Parathyroid adenoma (tissue), 2 donors: ENCODE measurements at regions not wholly inside any gene's neighbourhood (a gene's known extent, or its start where the extent isn't known, plus 50 kb on each side); places are given as distances from the start of the nearest gene placed in this dataset.
"Not testable (repeated sequence)": the region's sequence is repeated elsewhere in the genome, so short reads cannot be mapped to it uniquely, and the experiment has no call there.

Source experiments
- H2AFZ ChIP-seq: fragments of 300-600 bp; sonication (generic); one replicate; pipeline ENCODE4 v1.7.0; 2017; ENCODE audit warnings: antibody characterized with exemption, mild to moderate bottlenecking
- H3K27ac ChIP-seq: fragments of 300-600 bp; sonication (generic); one replicate; pipeline ENCODE4 v1.7.0; 2017
- H3K27me3 ChIP-seq: fragments of 300-600 bp; sonication (generic); one replicate; pipeline ENCODE4 v1.7.0; 2017; ENCODE audit warnings: low read length; ENCODE audit not compliant: control insufficient read depth, insufficient read depth
- H3K36me3 ChIP-seq: fragments of 300-600 bp; sonication (generic); one replicate; pipeline ENCODE4 v1.7.0; 2017; ENCODE audit warnings: low read length; ENCODE audit not compliant: control insufficient read depth, insufficient read depth
- H3K4me1 ChIP-seq: fragments of 300-600 bp; sonication (generic); one replicate; pipeline ENCODE4 v1.7.0; 2017; ENCODE audit warnings: control low read depth
- H3K4me2 ChIP-seq: fragments of 300-600 bp; sonication (generic); one replicate; pipeline ENCODE4 v1.7.0; 2017; ENCODE audit warnings: low read length
- H3K4me3 ChIP-seq: fragments of 300-600 bp; sonication (generic); one replicate; pipeline ENCODE4 v1.7.0; 2017; ENCODE audit warnings: low read depth, low read length
- H3K79me2 ChIP-seq: fragments of 300-600 bp; sonication (generic); one replicate; pipeline ENCODE4 v1.7.0; 2017; ENCODE audit warnings: control low read depth
- H3K9ac ChIP-seq: fragments of 300-600 bp; sonication (generic); one replicate; pipeline ENCODE4 v1.7.0; 2017; ENCODE audit warnings: mild to moderate bottlenecking
- H3K9me3 ChIP-seq: fragments of 300-600 bp; sonication (generic); one replicate; pipeline ENCODE4 v1.7.0; 2017; ENCODE audit warnings: low read length; ENCODE audit not compliant: control insufficient read depth
- TF ChIP-seq, protein P1 (sequence below): fragments of 300-600 bp; sonication (generic); IDR thresholded peaks from one replicate; pipeline ENCODE4 v1.7.0; 2017; ENCODE audit warnings: antibody characterized with exemption, mild to moderate bottlenecking
- donor health status: primary hyperparathyroidism.

DNA sequence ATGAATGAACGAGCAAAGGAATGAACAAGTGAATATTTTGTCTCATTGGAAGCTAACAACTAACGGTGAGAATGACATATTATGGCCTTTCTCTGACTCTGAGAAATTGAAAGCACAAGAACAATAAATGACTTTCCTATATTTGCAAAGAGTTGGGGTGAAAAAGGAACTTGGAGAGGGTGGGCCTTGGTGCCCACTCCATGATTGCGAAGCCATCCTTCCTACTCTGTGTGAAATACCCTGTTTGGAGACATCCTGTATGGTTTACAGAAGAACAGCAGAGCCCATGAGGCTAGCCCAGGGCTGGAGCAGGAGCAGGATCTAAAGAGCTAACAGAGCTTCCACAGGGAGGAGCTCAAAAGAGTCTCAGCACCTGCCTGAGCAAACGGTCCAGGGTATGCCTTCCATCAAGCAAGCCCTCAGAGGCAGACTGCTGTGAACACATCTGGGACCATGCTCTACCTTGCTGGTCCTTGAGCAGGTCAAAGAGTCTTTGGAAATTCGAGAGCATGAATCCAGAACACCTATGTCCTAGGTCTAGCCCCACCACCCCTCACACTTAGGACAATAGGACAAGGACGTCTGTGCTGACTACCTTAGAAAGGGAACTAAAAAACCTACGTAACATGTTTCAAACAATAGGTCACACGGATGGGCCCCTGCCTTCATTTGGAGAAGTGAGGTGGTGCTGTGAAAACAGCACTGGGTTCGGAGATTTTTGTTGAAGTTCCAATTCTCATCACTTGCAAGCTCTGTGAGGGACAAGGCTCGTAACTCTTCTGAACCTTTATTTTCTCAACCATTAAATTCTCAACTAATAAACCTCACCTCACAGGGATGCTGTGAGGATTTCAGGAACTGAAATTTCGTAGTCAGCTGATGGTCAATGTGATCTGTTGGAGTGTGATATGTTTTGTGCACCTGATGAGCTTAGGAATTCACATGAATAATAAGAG, 377.4 kb downstream of the RRAGC start:
- no peak overlapping the region for H2AFZ ChIP-seq
- H3K27ac ChIP-seq, result no peak overlapping the region
- TF ChIP-seq, protein P1, sequence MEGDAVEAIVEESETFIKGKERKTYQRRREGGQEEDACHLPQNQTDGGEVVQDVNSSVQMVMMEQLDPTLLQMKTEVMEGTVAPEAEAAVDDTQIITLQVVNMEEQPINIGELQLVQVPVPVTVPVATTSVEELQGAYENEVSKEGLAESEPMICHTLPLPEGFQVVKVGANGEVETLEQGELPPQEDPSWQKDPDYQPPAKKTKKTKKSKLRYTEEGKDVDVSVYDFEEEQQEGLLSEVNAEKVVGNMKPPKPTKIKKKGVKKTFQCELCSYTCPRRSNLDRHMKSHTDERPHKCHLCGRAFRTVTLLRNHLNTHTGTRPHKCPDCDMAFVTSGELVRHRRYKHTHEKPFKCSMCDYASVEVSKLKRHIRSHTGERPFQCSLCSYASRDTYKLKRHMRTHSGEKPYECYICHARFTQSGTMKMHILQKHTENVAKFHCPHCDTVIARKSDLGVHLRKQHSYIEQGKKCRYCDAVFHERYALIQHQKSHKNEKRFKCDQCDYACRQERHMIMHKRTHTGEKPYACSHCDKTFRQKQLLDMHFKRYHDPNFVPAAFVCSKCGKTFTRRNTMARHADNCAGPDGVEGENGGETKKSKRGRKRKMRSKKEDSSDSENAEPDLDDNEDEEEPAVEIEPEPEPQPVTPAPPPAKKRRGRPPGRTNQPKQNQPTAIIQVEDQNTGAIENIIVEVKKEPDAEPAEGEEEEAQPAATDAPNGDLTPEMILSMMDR, result no peak
- no peaks in the 10 kb centered on the region for H3K79me2 ChIP-seq
- no peaks in the 10 kb centered on the region for H3K9me3 ChIP-seq
- no peak overlapping the region for H3K9ac ChIP-seq
- no peaks in the 10 kb centered on the region for H3K4me1 ChIP-seq
- no peak overlapping the region for H3K4me3 ChIP-seq
- no peaks in the 10 kb centered on the region for H3K36me3 ChIP-seq
- no peak overlapping the region for H3K4me2 ChIP-seq
- H3K27me3 ChIP-seq, result no peaks in the 10 kb centered on the region

DNA sequence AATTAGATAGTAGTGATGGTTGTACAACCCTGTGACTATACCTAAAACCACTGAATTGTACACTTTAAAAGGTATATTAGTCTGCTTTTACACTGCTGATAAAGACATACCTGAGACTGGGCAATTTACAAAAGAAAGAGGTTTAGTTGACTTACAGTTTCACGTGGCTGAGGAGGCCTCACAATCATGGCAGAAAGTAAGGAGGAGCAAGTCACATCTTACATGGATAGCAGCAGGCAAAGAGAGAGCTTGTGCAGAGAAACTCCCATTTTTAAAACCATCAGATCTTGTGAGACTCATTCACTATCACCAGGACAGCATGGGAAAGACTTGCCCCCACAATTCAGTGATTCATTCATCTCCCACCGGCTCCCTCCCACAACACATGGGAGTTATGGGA, 379.9 kb downstream of the RRAGC start:
- not testable (repeated sequence) for H3K9ac ChIP-seq, H3K79me2 ChIP-seq, H3K27me3 ChIP-seq, H2AFZ ChIP-seq, H3K4me1 ChIP-seq, H3K4me2 ChIP-seq, H3K9me3 ChIP-seq, H3K4me3 ChIP-seq, H3K27ac ChIP-seq, H3K36me3 ChIP-seq

DNA sequence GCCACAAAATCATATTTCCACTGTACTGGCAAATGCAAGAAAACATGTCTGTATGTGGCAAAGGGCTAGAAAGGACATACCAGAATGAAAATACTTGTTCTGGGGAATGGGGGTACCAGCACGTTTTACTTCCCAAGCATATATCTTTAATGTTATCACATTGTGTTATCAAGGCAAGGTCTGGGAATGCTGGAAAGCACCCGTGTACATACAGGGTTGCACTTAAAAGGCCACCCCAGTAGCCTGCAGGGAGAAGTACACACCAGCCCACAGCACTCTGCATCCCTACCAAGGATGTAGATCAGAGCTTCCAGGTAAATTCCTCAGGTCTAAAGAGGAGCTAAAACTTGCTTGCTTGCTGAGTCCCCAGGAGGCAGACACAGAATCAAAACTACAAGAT, 381.8 kb downstream of the RRAGC start:
- no peaks in the 10 kb centered on the region for H3K4me1 ChIP-seq
- no peak overlapping the region for H3K4me2 ChIP-seq
- H3K9ac ChIP-seq, result no peak overlapping the region
- no peak overlapping the region for H3K27ac ChIP-seq
- TF ChIP-seq, protein P1, result no peak
- no peaks in the 10 kb centered on the region for H3K9me3 ChIP-seq
- H2AFZ ChIP-seq, result no peak overlapping the region
- H3K4me3 ChIP-seq, result no peak overlapping the region
- H3K36me3 ChIP-seq, result no peaks in the 10 kb centered on the region
- no peaks in the 10 kb centered on the region for H3K27me3 ChIP-seq
- no peaks in the 10 kb centered on the region for H3K79me2 ChIP-seq

DNA sequence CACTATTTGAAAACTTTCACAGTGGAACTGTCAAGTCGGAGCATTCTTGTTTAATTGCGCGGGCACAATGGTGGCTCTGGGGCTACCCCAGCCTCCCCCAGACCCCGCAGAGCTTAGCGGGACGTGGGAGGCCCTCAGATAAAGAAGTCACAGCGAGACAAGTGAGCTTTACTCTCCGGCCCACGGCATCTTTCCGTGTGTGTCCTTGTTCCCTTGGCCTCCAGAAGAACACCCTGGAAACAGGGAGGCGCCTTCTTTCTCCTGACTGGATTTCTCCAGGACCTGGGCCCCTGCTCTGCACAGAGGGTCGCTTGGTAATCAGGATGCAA, 382.8 kb downstream of the RRAGC start:
- no peak overlapping the region for H3K27ac ChIP-seq
- H2AFZ ChIP-seq, result no peak overlapping the region
- H3K4me1 ChIP-seq, result no peaks in the 10 kb centered on the region
- H3K4me3 ChIP-seq, result no peak overlapping the region
- H3K27me3 ChIP-seq, result no peaks in the 10 kb centered on the region
- no peaks in the 10 kb centered on the region for H3K36me3 ChIP-seq
- no peak overlapping the region for H3K9ac ChIP-seq
- TF ChIP-seq, protein P1, result no peak
- H3K9me3 ChIP-seq, result no peaks in the 10 kb centered on the region
- H3K4me2 ChIP-seq, result no peak overlapping the region
- H3K79me2 ChIP-seq, result no peaks in the 10 kb centered on the region

DNA sequence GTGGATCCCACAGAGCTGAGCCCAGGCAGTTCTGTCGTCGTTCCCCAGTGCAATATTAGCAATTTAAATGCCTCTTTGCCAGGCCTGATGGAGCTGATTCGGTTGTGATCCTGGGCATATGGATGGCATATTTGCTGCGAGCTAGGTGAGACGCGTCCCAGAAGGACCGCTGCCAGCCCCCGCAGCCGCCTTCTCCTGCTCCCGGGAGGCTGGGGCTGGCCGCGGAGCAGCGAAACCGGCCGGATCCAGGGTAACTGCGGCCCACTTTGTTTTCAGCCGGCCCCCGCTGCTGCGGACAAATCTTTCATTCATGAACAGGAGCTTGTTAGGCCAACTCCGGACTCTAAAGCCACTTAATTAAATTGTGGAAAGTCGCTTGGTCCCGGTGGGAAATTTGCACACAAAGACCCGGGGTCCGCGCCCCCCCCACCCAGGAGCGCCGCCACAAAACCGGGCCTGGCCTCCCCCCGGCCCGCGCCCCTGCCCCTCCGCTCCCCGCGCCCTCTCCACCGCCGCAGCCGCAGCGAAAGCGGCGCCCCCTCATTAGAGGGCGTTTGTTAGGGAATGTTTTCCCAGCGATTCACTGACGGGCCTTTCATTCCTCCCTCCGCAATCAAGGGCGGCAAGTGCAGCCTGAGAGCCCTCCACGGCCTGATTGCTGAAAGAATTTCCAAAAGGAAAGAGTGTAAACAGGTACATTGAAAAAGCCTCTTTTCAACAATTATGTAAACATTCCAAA, 383.3 kb downstream of the RRAGC start:
- no peaks in the 10 kb centered on the region for H3K4me1 ChIP-seq
- H3K36me3 ChIP-seq, result no peaks in the 10 kb centered on the region
- H3K9me3 ChIP-seq, result no peaks in the 10 kb centered on the region
- no peak overlapping the region for H3K4me2 ChIP-seq
- H3K27ac ChIP-seq, result no peak overlapping the region
- H3K9ac ChIP-seq, result no peak overlapping the region
- H3K79me2 ChIP-seq, result no peaks in the 10 kb centered on the region
- H2AFZ ChIP-seq, result no peak overlapping the region
- no peak overlapping the region for H3K4me3 ChIP-seq
- H3K27me3 ChIP-seq, result no peaks in the 10 kb centered on the region
- TF ChIP-seq, protein P1, result no peak
